ENCODE measurements at regions not wholly inside any gene's neighbourhood (a gene's known extent, or its start where the extent isn't known, plus 50 kb on each side); places are given as distances from the start of the nearest gene placed in this dataset.

DNA sequence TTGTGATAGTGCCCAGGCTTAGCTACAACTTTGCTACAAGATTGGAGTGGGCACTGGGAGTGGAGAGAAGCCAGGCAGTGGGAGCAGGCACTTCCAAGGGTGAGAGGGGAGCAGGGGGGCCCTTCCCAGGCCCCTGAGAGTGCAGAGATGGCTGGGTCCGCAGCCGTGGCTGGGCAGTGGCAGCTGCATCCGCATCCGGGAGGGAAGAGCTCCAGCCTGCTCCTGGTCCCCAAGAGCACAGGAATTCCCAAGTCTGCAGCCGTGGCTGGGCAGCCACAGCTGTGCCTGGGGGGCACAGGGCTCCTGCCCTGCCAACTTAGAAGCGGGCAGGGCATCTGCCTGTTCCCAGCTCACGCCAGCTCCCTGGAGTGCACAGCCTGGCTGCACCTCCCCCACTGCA lies 124.1 kb upstream of the POM121L12 start:
- Histone ChIP-seq H3K79me1 (ENCODE audit: low read length) (no peaks in the 10 kb centered on the region), H4K5ac (ENCODE audit: low read length) (no peak overlapping the region), H3K27ac (ENCODE audit: low read depth, low read length) (no peak overlapping the region), H2BK5ac (ENCODE audit: low read length) (no peak overlapping the region), H4K8ac (ENCODE audit: low read depth, low read length) (no peak overlapping the region), H3K27me3 (ENCODE audit: insufficient read depth, low read length, poor library complexity) (no peaks in the 10 kb centered on the region), H3K56ac (ENCODE audit: low read length) (no peak overlapping the region), H3K9ac (ENCODE audit: low read length) (no peak overlapping the region), H3K36me3 (ENCODE audit: control insufficient read depth, insufficient read depth, low read length) (no peaks in the 10 kb centered on the region), H2BK120ac (ENCODE audit: low read depth, low read length) (no peak overlapping the region), H3K4ac (ENCODE audit: low read depth, low read length) (no peak overlapping the region), H2BK15ac (replicated peaks; ENCODE audit: low read depth) (no peak overlapping the region), H2AK5ac (ENCODE audit: low read length) (no peak overlapping the region), H3K18ac (ENCODE audit: low read length) (no peak overlapping the region), H3K4me2 (ENCODE audit: low read length) (no peak overlapping the region), H3K79me2 (ENCODE audit: control insufficient read depth, insufficient read depth, low read length) (no peaks in the 10 kb centered on the region), H3K4me3 (ENCODE audit: low read length) (no peak overlapping the region), H3K4me1 (ENCODE audit: control insufficient read depth, low read depth, low read length) (no peaks in the 10 kb centered on the region), H3K23ac (ENCODE audit: low read length) (no peak overlapping the region)
- DNase-seq = no peak
- no CpG with 5 or more reads among the region's 7 CpGs for whole genome bisulfite sequencing (ENCODE audit: extremely low coverage, insufficient coverage, low lambda C conversion rate)

DNA sequence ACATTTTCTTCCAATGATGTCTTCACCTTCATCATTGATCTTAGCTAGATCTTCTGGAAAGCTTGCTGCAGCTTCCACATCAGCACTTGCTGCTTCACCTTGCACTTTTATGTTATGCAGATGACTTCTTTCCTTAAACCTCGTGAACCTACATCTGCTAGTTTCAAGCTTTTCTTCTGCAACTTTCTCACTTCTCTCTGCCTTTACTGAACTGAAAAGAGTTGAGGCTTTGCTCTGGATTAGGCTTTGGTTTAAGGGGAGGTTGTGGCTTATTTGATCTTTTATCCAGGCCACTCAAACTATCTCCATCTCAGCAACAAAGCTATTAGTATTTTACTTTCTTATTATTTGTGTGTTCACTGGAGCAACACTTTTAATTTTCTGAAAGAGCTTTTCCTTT lies 125.5 kb upstream of the POM121L12 start:
- Histone ChIP-seq H3K56ac (ENCODE audit: low read length) (no peak overlapping the region), H4K8ac (ENCODE audit: low read depth, low read length) (no peak overlapping the region), H4K5ac (ENCODE audit: low read length) (no peak overlapping the region), H3K79me1 (ENCODE audit: low read length) (no peaks in the 10 kb centered on the region), H3K18ac (ENCODE audit: low read length) (no peak overlapping the region), H2BK15ac (replicated peaks; ENCODE audit: low read depth) (no peak overlapping the region), H3K4me3 (ENCODE audit: low read length) (no peak overlapping the region), H2BK120ac (ENCODE audit: low read depth, low read length) (no peak overlapping the region), H3K4me2 (ENCODE audit: low read length) (no peak overlapping the region), H3K4ac (ENCODE audit: low read depth, low read length) (no peak overlapping the region), H3K36me3 (ENCODE audit: control insufficient read depth, insufficient read depth, low read length) (no peaks in the 10 kb centered on the region), H3K79me2 (ENCODE audit: control insufficient read depth, insufficient read depth, low read length) (no peaks in the 10 kb centered on the region), H3K9ac (ENCODE audit: low read length) (no peak overlapping the region), H3K23ac (ENCODE audit: low read length) (no peak overlapping the region), H2AK5ac (ENCODE audit: low read length) (no peak overlapping the region), H3K27me3 (ENCODE audit: insufficient read depth, low read length, poor library complexity) (no peaks in the 10 kb centered on the region), H3K4me1 (ENCODE audit: control insufficient read depth, low read depth, low read length) (no peaks in the 10 kb centered on the region), H3K27ac (ENCODE audit: low read depth, low read length) (no peak overlapping the region), H2BK5ac (ENCODE audit: low read length) (no peak overlapping the region)
- WGBS (ENCODE audit: extremely low coverage, insufficient coverage, low lambda C conversion rate) = no CpG with 5 or more reads among the region's 1 CpG
- DNase-seq = no peak

DNA sequence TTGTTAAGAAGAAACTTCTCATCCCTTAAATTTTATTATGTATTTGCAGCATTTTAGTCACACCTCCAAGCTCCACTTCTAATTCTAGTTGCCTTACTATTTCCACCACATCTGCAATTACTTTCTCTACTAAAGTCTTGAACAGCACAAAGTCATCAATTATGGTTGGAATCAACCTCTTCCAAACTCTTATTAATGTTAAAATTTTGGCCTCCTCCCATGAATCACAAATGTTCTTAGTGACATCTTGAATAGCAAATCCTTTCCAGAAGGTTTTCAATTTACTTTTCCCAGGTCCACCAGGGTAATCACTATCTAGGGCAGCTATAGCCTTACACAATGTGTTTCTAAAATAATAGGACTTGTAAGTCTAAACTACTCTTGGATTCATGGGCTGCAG lies 126.3 kb upstream of the POM121L12 start:
- Histone ChIP-seq H3K27ac (ENCODE audit: low read depth, low read length) (no peak overlapping the region), H3K36me3 (ENCODE audit: control insufficient read depth, insufficient read depth, low read length) (no peaks in the 10 kb centered on the region), H4K8ac (ENCODE audit: low read depth, low read length) (no peak overlapping the region), H3K4me1 (ENCODE audit: control insufficient read depth, low read depth, low read length) (no peaks in the 10 kb centered on the region), H3K4ac (ENCODE audit: low read depth, low read length) (no peak overlapping the region), H3K79me1 (ENCODE audit: low read length) (no peaks in the 10 kb centered on the region), H2BK15ac (replicated peaks; ENCODE audit: low read depth) (no peak overlapping the region), H3K56ac (ENCODE audit: low read length) (no peak overlapping the region), H3K9ac (ENCODE audit: low read length) (no peak overlapping the region), H2BK120ac (ENCODE audit: low read depth, low read length) (no peak overlapping the region), H3K27me3 (ENCODE audit: insufficient read depth, low read length, poor library complexity) (no peaks in the 10 kb centered on the region), H3K4me3 (ENCODE audit: low read length) (no peak overlapping the region), H4K5ac (ENCODE audit: low read length) (no peak overlapping the region), H3K18ac (ENCODE audit: low read length) (no peak overlapping the region), H3K4me2 (ENCODE audit: low read length) (no peak overlapping the region), H2AK5ac (ENCODE audit: low read length) (no peak overlapping the region), H2BK5ac (ENCODE audit: low read length) (no peak overlapping the region), H3K23ac (ENCODE audit: low read length) (no peak overlapping the region), H3K79me2 (ENCODE audit: control insufficient read depth, insufficient read depth, low read length) (no peaks in the 10 kb centered on the region)
- no peak for DNase-seq

DNA sequence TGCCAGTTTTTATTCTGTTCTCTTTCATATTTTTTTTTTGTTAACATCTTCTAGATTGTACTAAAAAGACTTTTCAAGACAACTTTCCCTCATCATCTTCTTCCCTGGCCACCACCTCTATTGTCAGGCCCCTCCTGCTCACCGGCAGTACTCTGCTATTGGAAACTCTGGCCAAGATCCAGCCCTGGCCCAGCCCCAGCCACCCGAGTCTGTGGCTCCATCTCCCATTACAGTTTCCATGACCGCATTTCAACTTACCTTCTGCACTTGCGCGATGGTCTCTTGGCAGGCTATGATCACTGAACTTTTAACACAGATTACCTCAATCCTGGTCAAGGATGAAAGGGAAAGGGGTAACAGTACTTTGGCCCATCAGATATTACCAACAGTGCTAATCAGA lies 137.7 kb upstream of the POM121L12 start:
- Histone ChIP-seq H3K4me2 (ENCODE audit: low read length) (no peak overlapping the region), H2BK5ac (ENCODE audit: low read length) (no peak overlapping the region), H3K36me3 (ENCODE audit: control insufficient read depth, insufficient read depth, low read length) (no peaks in the 10 kb centered on the region), H2BK15ac (replicated peaks; ENCODE audit: low read depth) (no peak overlapping the region), H3K27me3 (ENCODE audit: insufficient read depth, low read length, poor library complexity) (no peaks in the 10 kb centered on the region), H2AK5ac (ENCODE audit: low read length) (no peak overlapping the region), H3K4me3 (ENCODE audit: low read length) (no peak overlapping the region), H4K5ac (ENCODE audit: low read length) (no peak overlapping the region), H4K8ac (ENCODE audit: low read depth, low read length) (no peak overlapping the region), H3K9ac (ENCODE audit: low read length) (no peak overlapping the region), H3K56ac (ENCODE audit: low read length) (no peak overlapping the region), H3K18ac (ENCODE audit: low read length) (no peak overlapping the region), H3K4ac (ENCODE audit: low read depth, low read length) (no peak overlapping the region), H2BK120ac (ENCODE audit: low read depth, low read length) (no peak overlapping the region), H3K27ac (ENCODE audit: low read depth, low read length) (no peak overlapping the region), H3K79me2 (ENCODE audit: control insufficient read depth, insufficient read depth, low read length) (no peaks in the 10 kb centered on the region), H3K79me1 (ENCODE audit: low read length) (no peaks in the 10 kb centered on the region), H3K4me1 (ENCODE audit: control insufficient read depth, low read depth, low read length) (no peaks in the 10 kb centered on the region), H3K23ac (ENCODE audit: low read length) (no peak overlapping the region)
- no CpG with 5 or more reads among the region's 5 CpGs for WGBS (ENCODE audit: extremely low coverage, insufficient coverage, low lambda C conversion rate)
- no peak for DNase-seq

DNA sequence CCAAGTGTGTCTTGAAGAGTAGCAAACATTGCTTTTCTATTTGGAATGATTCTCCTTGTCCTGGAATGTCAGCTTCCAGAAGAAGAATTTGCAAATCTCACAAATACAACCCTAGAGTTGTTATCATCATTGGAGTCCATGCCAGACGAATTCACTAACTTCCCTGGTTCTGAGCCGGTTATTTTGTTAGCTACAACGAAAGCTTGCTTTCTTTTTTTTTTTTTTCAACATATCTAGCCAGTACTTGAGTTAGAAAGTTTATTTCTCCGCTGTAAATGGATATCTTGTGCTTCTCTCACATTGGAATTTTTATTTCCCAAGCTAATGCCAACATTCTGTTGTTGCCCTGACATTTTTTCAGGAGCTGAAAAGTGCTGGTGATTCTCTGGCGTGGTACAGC lies 138.1 kb upstream of the POM121L12 start:
- WGBS (ENCODE audit: extremely low coverage, insufficient coverage, low lambda C conversion rate) = no CpG with 5 or more reads among the region's 5 CpGs
- H3K4ac ChIP-seq (ENCODE audit: low read depth, low read length) = no peak overlapping the region
- no peak overlapping the region for H3K4me3 ChIP-seq (ENCODE audit: low read length)
- H3K36me3 ChIP-seq (ENCODE audit: control insufficient read depth, insufficient read depth, low read length) = no peaks in the 10 kb centered on the region
- no peak overlapping the region for H2BK5ac ChIP-seq (ENCODE audit: low read length)
- H2BK120ac ChIP-seq (ENCODE audit: low read depth, low read length) = no peak overlapping the region
- H3K4me1 ChIP-seq (ENCODE audit: control insufficient read depth, low read depth, low read length) = no peaks in the 10 kb centered on the region
- H3K9ac ChIP-seq (ENCODE audit: low read length) = no peak overlapping the region
- H3K79me1 ChIP-seq (ENCODE audit: low read length) = no peaks in the 10 kb centered on the region
- H3K4me2 ChIP-seq (ENCODE audit: low read length) = no peak overlapping the region
- H3K18ac ChIP-seq (ENCODE audit: low read length) = no peak overlapping the region
- no peaks in the 10 kb centered on the region for H3K27me3 ChIP-seq (ENCODE audit: insufficient read depth, low read length, poor library complexity)
- H3K23ac ChIP-seq (ENCODE audit: low read length) = no peak overlapping the region
- no peak overlapping the region for H4K8ac ChIP-seq (ENCODE audit: low read depth, low read length)
- no peak overlapping the region for H2AK5ac ChIP-seq (ENCODE audit: low read length)
- H3K79me2 ChIP-seq (ENCODE audit: control insufficient read depth, insufficient read depth, low read length) = no peaks in the 10 kb centered on the region
- H3K27ac ChIP-seq (ENCODE audit: low read depth, low read length) = no peak overlapping the region
- no peak overlapping the region for H2BK15ac ChIP-seq (replicated peaks; ENCODE audit: low read depth)
- no peak for DNase-seq
- no peak overlapping the region for H4K5ac ChIP-seq (ENCODE audit: low read length)
- H3K56ac ChIP-seq (ENCODE audit: low read length) = no peak overlapping the region

DNA sequence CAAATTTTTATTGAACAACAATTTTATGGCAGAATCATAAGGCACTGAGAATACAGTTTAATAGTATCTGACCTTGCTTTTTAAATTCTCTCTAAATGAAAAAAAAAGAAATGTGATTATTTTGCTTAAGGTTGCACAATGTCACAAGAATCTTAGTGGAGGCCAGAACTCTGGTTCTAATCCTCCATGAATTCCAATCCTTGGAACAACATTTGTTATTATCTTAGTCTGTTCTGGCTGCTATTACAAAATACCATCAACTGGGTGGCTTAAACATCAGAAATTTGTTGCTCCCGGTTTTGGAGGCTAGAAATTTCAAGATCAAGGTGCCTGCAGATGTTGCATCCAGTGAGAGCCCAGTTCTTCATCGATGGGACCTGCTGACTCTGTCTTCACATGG lies 158.2 kb upstream of the POM121L12 start:
- WGBS (ENCODE audit: extremely low coverage, insufficient coverage, low lambda C conversion rate) = no CpG with 5 or more reads among the region's 2 CpGs
- H3K4me3 ChIP-seq (ENCODE audit: low read length) = no peak overlapping the region
- no peak overlapping the region for H3K23ac ChIP-seq (ENCODE audit: low read length)
- no peak overlapping the region for H2BK5ac ChIP-seq (ENCODE audit: low read length)
- H2BK120ac ChIP-seq (ENCODE audit: low read depth, low read length) = no peak overlapping the region
- H3K27me3 ChIP-seq (ENCODE audit: insufficient read depth, low read length, poor library complexity) = no peaks in the 10 kb centered on the region
- H3K27ac ChIP-seq (ENCODE audit: low read depth, low read length) = no peak overlapping the region
- no peak overlapping the region for H3K18ac ChIP-seq (ENCODE audit: low read length)
- H3K56ac ChIP-seq (ENCODE audit: low read length) = no peak overlapping the region
- H3K9ac ChIP-seq (ENCODE audit: low read length) = no peak overlapping the region
- H4K8ac ChIP-seq (ENCODE audit: low read depth, low read length) = no peak overlapping the region
- H3K4me2 ChIP-seq (ENCODE audit: low read length) = no peak overlapping the region
- DNase-seq = no peak
- no peak overlapping the region for H4K5ac ChIP-seq (ENCODE audit: low read length)
- H3K4ac ChIP-seq (ENCODE audit: low read depth, low read length) = no peak overlapping the region
- H3K79me1 ChIP-seq (ENCODE audit: low read length) = no peaks in the 10 kb centered on the region
- H3K4me1 ChIP-seq (ENCODE audit: control insufficient read depth, low read depth, low read length) = no peaks in the 10 kb centered on the region
- no peak overlapping the region for H2AK5ac ChIP-seq (ENCODE audit: low read length)
- H3K36me3 ChIP-seq (ENCODE audit: control insufficient read depth, insufficient read depth, low read length) = no peaks in the 10 kb centered on the region
- no peak overlapping the region for H2BK15ac ChIP-seq (replicated peaks; ENCODE audit: low read depth)
- H3K79me2 ChIP-seq (ENCODE audit: control insufficient read depth, insufficient read depth, low read length) = no peaks in the 10 kb centered on the region
